Lower leg skin (tissue), 4 donors: ENCODE measurements at regions not wholly inside any gene's neighbourhood (a gene's known extent, or its start where the extent isn't known, plus 50 kb on each side); places are given as distances from the start of the nearest gene placed in this dataset.

Experiments used
- DNase-seq, 2 donors: peaks; one replicate each; pipeline ENCODE4 v3.0.0-alpha.2; 2019; ENCODE audit warnings: low spot score in 2 of 2
- H3K4me3 ChIP-seq: fragments of 200-600 bp; sonication (generic); 2 replicates; pipeline ENCODE4 v1.5.1; 2017; ENCODE audit warnings: mild to moderate bottlenecking, low read depth; ENCODE audit not compliant: poor library complexity, severe bottlenecking
- CTCF ChIP-seq, 3 donors: fragments of 450-650 bp; IDR thresholded peaks; one replicate each; pipeline ENCODE4 v1.5.1; 2016; ENCODE audit warnings: antibody characterized with exemption in 3 of 3, mild to moderate bottlenecking in 3 of 3, moderate library complexity in 2 of 3
- POLR2A ChIP-seq, 2 donors: fragments of 450-650 bp; IDR thresholded peaks; one replicate each; pipeline ENCODE4 v1.6.1; 2016 to 2017; ENCODE audit warnings: antibody characterized with exemption in 2 of 2, mild to moderate bottlenecking in 1 of 2, moderate library complexity in 1 of 2
- WGBS, 2 donors: methylation state at CpG; one replicate each; pipeline ENCODE4 v1.1.5; 2018; 5-methylcytosine and 5-hydroxymethylcytosine counted together
- intact Hi-C: fragments of 100-400 bp; cut with DNase I; formaldehyde crosslinking; loops from one replicate; pipeline ENCODE4 v1.15.0; 2023; ENCODE audit warnings: low total_unique reads

DNA sequence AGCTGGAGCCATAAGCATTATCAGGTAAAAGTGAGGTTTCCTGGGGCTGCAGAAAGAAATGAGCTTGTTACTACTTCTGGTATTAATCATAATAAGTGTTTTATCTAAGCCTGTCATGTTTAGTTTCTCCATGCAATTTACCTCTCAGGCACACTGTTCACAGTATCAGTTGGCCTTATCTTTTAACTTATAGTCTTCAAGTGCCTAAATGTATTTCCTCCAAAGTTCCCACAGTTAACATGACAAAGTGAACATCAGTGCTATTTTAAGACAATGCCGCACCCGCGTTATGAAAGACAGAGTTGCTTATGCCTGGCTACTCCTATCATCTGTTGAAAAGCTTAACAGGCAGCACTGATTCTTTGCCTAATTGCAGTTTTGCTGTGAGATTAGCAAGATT is 408.7 kb upstream of the FAM241A start:
- WGBS, 2 donors: 81 to 85% methylated on average over 3 of the region's 3 CpGs
- DNase-seq: no peak
- intact Hi-C loops: no loop called here
- TF ChIP-seq POLR2A (IDR thresholded peaks at IDR 0.05): no peak
- no peak overlapping the region for H3K4me3 ChIP-seq

DNA sequence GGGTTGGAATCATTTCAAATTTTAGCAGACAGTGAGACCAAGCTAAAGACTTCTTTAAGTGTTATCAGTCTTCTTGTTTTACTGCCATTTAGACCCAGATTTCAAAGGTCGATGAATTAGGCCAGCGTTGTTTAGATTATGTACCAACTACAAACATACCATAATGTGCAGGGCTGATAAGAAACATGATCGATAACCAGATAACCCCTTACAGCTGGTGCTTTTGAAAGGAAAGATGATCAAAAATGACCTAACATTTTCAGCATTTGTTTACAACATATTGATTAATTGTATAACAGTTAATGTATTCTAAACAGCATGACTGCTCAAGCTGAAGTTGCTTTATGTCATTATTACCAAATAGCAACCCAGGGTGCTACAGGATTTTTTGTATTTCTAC is 400.4 kb upstream of the FAM241A start:
- no peak overlapping the region for H3K4me3 ChIP-seq
- intact Hi-C loops: no loop called here

GRCh38 chr4:111748157-111748556 is 397.1 kb upstream of the FAM241A start:
- 23 to 40% methylated on average over 3 of the region's 3 CpGs for WGBS, 2 donors
- no peak for TF ChIP-seq POLR2A (IDR thresholded peaks at IDR 0.05)
- TF ChIP-seq CTCF (IDR thresholded peaks at IDR 0.05): no peak

More for the DNA sequence above, 400.4 kb upstream of the FAM241A start:
- WGBS, 2 donors: 72 to 85% methylated on average over 3 of the region's 3 CpGs
- TF ChIP-seq POLR2A (IDR thresholded peaks at IDR 0.05) (no peak), CTCF (IDR thresholded peaks at IDR 0.05) (no peak)
- no peak for DNase-seq

DNA sequence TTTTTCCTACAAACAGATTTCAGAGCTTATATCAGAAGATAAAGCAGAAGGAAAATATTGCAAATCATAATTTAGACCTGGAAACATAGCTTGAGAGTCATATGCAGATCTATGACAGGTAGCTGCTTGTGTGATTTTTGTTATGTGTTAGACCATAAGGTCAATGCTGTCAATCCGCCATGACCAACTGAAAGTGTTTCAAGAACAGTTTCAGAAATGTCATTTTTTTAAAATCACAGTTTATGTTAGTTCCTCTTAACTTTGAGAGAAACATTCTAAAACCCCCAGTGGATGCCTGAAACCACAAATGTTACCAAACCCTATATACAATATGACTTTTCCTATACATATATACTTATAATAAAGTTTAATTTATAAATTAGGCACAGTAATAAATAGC is 391.3 kb upstream of the FAM241A start:
- TF ChIP-seq POLR2A (IDR thresholded peaks at IDR 0.05) (no peak), CTCF (IDR thresholded peaks at IDR 0.05) (no peak)
- H3K4me3 ChIP-seq: no peak overlapping the region
- whole genome bisulfite sequencing, 2 donors: 88 to 92% methylated on average over 1 of the region's 1 CpG
- intact Hi-C loops: no loop called here
- no peak for DNase-seq

More at GRCh38 chr4:111748157-111748556, 397.1 kb upstream of the FAM241A start:
- intact Hi-C loops: no loop called here
- no peak overlapping the region for H3K4me3 ChIP-seq
- no peak for DNase-seq

- intact Hi-C loops: loop anchor here (5.0 kb wide), 1 partner anchor 1027 kb away; no protein-coding TSS in a partner anchor
- no peak for DNase-seq
- TF ChIP-seq POLR2A (IDR thresholded peaks at IDR 0.05): no peak
- no peak for TF ChIP-seq CTCF (IDR thresholded peaks at IDR 0.05)
- no peak overlapping the region for H3K4me3 ChIP-seq
- 90 to 93% methylated on average over 10 of the region's 10 CpGs for WGBS, 2 donors
Measured at GRCh38 chr4:111755571-111755970, 389.7 kb upstream of the FAM241A start.

DNA sequence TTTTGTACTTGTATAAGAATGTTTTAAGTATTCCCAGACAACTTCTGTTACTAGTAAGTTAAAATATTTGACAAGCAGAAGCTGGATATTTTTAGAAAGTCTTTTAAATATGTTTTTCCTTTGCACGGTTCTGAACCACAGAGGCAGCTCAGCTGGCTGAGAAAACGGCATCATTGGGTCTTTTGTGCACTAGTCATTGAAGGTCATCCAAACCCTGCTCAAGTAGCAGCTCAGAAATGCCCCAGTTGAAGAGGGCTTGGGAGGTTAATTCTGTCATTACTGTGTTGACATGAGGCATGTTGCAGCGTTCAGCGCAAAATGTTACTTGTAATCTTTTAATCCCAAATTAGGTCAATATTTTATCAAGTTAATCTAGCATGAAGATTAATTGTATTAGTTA is 383.7 kb upstream of the FAM241A start:
- WGBS, 2 donors: 33 to 46% methylated on average over 4 of the region's 4 CpGs
- TF ChIP-seq POLR2A (IDR thresholded peaks at IDR 0.05) (no peak), CTCF (IDR thresholded peaks at IDR 0.05) (no peak)
- H3K4me3 ChIP-seq: no peak overlapping the region
- no peak for DNase-seq
- intact Hi-C loops: no loop called here
